SK-N-MC (cell line): ENCODE measurements at regions not wholly inside any gene's neighbourhood (a gene's known extent, or its start where the extent isn't known, plus 50 kb on each side); places are given as distances from the start of the nearest gene placed in this dataset.

Experiments
- EZH2 ChIP-seq: fragments of 200-600 bp; sonication (generic); IDR thresholded peaks from one replicate; pipeline ENCODE4 v1.6.1; 2017; ENCODE audit warnings: antibody characterized with exemption
- FOXP2 ChIP-seq: optimal IDR thresholded peaks from 2 replicates; pipeline ENCODE3; 2011; ENCODE audit warnings: mild to moderate bottlenecking, moderate library complexity; ENCODE audit not compliant: insufficient read depth; ENCODE audit errors: extremely low read length, control extremely low read depth
- POLR2AphosphoS5 ChIP-seq: IDR thresholded peaks from 2 replicates; pipeline ENCODE4 v1.6.1; 2012; ENCODE audit warnings: mild to moderate bottlenecking, low read depth, low read length, borderline replicate concordance

DNA sequence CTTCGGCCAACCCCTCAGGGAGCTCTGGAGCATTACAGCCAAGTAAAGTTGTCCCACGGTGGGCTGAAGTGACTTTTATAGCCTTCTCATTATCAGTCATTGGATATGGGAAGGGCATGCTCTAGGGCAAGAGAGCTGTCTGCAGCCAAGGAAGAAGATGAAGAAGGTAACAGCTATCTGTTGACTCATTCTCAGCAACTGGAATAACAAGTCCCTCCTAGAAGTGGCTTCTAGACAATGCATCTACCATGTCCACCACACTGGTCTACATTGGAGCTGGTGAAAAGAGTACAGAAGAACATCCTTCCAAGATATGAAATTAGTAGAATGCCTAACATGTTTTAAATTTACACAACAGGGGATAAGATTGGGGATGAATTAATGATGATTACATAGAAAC is 524.2 kb downstream of the ACTL7B start:
- TF ChIP-seq EZH2 (no peak), POLR2AphosphoS5 (no peak), FOXP2 (no peak)
